VCaP (cell line): ENCODE measurements at regions not wholly inside any gene's neighbourhood (a gene's known extent, or its start where the extent isn't known, plus 50 kb on each side); places are given as distances from the start of the nearest gene placed in this dataset.

ENCODE experiments used
- H3K27ac ChIP-seq: fragments of 450-650 bp; 2 replicates; pipeline ENCODE4 v1.5.1; 2017
- TF ChIP-seq, protein P1 (sequence below): fragments of 450-650 bp; conservative IDR thresholded peaks from 2 replicates; pipeline ENCODE4 v1.5.1; 2017; ENCODE audit warnings: mild to moderate bottlenecking, moderate library complexity

DNA sequence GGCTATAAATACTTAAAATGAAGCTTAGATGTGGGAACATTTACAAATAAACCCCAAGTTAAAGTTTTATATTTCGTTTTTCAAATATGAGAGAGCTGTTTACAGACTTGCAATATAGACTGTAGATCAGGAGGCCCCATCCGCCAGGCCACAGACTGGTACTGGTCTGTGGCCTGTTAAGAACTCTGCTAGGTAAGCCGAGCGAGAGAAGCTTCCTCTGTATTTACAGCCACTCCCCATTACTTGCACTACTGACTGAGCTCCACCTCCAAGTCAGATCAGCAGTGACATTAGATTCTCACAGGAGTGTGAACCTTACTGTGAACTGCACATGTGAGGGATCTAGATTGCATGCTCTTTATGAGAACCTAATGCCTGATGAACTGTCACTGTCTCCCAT is 561.4 kb upstream of the FAM174A start:
- H3K27ac ChIP-seq, result no peak overlapping the region
- TF ChIP-seq, protein P1, sequence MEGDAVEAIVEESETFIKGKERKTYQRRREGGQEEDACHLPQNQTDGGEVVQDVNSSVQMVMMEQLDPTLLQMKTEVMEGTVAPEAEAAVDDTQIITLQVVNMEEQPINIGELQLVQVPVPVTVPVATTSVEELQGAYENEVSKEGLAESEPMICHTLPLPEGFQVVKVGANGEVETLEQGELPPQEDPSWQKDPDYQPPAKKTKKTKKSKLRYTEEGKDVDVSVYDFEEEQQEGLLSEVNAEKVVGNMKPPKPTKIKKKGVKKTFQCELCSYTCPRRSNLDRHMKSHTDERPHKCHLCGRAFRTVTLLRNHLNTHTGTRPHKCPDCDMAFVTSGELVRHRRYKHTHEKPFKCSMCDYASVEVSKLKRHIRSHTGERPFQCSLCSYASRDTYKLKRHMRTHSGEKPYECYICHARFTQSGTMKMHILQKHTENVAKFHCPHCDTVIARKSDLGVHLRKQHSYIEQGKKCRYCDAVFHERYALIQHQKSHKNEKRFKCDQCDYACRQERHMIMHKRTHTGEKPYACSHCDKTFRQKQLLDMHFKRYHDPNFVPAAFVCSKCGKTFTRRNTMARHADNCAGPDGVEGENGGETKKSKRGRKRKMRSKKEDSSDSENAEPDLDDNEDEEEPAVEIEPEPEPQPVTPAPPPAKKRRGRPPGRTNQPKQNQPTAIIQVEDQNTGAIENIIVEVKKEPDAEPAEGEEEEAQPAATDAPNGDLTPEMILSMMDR, result no peak

DNA sequence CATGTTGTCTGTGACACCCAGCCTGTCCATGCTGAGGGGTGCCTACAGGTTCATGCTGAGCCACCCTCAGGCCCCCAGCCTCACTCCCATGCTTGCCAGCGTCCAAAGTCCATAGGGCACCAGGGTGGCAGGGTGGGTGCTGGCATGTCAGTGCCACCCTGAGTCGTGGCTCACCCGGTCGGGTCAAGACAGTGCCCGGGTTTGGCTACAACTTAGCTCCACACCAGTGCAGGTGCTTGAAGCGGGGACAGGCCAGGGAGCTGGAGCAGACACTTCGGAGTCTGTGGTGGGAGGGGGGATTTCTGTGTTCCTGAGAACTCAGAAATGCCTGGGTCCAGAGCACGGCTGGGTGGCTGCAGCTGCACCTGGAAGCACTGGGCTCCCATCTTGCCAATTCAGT is 579.2 kb upstream of the FAM174A start:
- TF ChIP-seq, protein P1, result no peak
- no peak overlapping the region for H3K27ac ChIP-seq

DNA sequence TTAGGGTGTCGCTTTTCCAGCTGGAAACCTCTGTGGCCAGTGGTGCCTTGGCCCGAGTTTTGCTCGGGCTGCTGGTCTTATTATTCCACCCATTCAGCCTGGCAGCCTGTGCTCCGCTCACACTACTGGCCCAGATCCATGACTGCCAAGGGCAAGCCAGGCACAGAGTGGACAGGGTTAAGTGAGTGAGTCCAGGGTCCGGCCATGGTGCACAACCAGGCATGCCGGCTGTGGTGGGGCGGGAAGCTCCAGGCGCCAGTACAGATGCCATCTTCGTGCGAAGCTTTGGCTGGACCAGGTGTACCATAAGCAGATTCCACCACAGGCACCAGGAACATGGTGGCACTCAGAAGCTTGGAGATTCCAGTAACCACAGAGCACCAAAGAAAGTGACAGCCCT is 580.2 kb upstream of the FAM174A start:
- H3K27ac ChIP-seq, result no peak overlapping the region
- TF ChIP-seq, protein P1, result no peak

DNA sequence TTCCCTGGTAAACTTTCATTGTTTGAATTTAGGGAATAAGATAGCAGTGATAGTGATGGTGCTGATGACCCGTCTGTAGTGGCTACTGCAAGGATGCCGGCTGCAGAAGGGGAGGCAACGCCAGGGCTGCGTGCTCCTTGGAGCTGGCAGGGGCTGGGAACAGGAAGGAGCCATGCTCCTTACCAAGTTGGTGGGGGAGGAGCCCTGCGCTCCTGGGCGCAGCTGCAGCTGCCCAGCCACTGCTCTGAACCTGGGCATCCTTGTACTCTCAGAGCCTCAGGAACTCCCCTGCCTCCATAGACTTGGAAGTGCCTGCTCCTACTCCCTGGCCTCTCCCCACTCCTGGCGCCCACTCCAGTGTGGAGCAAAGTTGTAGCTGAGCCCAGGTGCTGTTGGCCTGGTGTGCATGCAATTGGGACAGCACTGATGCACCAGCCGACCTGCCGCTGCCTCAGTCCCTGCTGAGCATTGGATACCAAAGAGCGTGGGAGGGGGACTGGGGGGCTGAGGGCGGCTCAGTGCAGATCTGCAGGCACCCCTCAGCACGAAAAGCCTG is 585.1 kb upstream of the FAM174A start:
- H3K27ac ChIP-seq, result no peak overlapping the region
- TF ChIP-seq, protein P1, result no peak

GRCh38 chr5:99949361-99949760 is 585.8 kb upstream of the FAM174A start:
- H3K27ac ChIP-seq, result no peak overlapping the region
- TF ChIP-seq, protein P1, result no peak

DNA sequence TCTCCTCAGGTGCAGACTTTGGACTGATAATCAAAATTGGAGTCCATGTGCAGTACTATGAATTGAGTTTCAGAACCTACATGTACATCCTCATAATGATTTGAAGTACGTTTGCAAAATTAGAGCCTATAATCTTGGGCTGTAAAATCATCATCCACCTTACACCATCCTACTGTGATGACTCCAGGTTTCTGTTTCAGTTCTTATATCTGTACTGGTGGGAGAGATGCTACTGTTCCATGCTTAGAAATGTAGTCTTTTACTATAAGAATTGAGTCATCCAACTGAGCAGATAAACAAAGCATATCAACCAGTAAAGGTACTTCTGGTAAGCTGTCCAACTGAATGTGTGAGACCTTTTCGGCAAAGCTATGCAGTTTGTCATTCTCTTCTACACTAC is 586.3 kb upstream of the FAM174A start:
- TF ChIP-seq, protein P1, result no peak
- no peak overlapping the region for H3K27ac ChIP-seq

GRCh38 chr5:99945478-99946442 is 589.4 kb upstream of the FAM174A start:
- H3K27ac ChIP-seq, result no peak overlapping the region
- TF ChIP-seq, protein P1, result no peak
